Progenitor cell of endocrine pancreas (in vitro differentiated cells): ENCODE measurements at regions not wholly inside any gene's neighbourhood (a gene's known extent, or its start where the extent isn't known, plus 50 kb on each side); places are given as distances from the start of the nearest gene placed in this dataset.

Experiments used
- DNase-seq: peaks from one replicate; pipeline ENCODE4 v3.0.0; 2021; ENCODE audit warnings: low spot score; ENCODE audit not compliant: unreplicated experiment
- H3K27ac Mint-ChIP-seq: 2 replicates; pipeline ENCODE4 v1.8.0; 2021; ENCODE audit warnings: mild to moderate bottlenecking, moderate library complexity, mixed read lengths
- H3K27me3 Mint-ChIP-seq: 2 replicates; pipeline ENCODE4 v1.8.0; 2021; ENCODE audit warnings: mixed read lengths
- H3K36me3 Mint-ChIP-seq: 2 replicates; pipeline ENCODE4 v1.8.0; 2022; ENCODE audit warnings: mixed read lengths; ENCODE audit not compliant: insufficient read depth
- H3K4me1 Mint-ChIP-seq: 2 replicates; pipeline ENCODE4 v1.8.0; 2021; ENCODE audit warnings: low read depth, mixed read lengths
- H3K4me3 Mint-ChIP-seq: 2 replicates; pipeline ENCODE4 v1.8.0; 2021; ENCODE audit warnings: low read depth, mild to moderate bottlenecking, moderate library complexity, mixed read lengths
- H3K9me3 Mint-ChIP-seq: 2 replicates; pipeline ENCODE4 v1.8.0; 2021; ENCODE audit warnings: low read depth, mixed read lengths
- TF ChIP-seq, protein P1 (sequence below): fragments of 200-600 bp; sonication (generic); IDR thresholded peaks from one replicate; pipeline ENCODE4 v1.5.0; 2021; ENCODE audit warnings: antibody characterized with exemption, mild to moderate bottlenecking; ENCODE audit not compliant: unreplicated experiment

DNA sequence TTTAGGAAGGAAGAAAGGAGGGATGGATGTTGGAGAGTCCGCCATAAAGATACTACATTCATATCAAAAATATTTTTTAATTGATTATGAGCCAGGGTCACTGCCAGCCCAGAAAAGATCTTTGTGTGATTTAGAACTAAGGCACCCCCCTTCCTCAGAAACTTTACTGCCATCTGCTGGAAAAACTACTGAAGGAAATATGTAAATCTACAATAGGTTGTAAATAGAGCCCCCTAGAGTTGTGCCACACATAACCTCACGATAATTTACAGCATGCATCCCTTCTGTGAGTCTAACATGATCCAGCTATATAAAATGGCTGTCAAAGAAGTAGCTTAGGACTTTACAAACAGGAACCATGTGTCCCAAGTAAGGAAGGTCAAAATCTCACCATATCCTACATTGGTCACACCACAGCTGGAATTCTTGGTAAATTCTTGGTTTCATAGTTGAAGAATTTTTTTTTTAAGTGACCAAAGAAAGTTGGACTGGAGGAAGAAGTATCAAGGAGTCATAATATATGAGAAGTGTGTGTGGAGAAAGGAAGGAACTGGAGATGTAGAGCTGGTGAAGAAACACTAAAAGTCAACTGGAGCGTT, 152.5 kb downstream of the CYP26B1 start:
- TF ChIP-seq, protein P1, sequence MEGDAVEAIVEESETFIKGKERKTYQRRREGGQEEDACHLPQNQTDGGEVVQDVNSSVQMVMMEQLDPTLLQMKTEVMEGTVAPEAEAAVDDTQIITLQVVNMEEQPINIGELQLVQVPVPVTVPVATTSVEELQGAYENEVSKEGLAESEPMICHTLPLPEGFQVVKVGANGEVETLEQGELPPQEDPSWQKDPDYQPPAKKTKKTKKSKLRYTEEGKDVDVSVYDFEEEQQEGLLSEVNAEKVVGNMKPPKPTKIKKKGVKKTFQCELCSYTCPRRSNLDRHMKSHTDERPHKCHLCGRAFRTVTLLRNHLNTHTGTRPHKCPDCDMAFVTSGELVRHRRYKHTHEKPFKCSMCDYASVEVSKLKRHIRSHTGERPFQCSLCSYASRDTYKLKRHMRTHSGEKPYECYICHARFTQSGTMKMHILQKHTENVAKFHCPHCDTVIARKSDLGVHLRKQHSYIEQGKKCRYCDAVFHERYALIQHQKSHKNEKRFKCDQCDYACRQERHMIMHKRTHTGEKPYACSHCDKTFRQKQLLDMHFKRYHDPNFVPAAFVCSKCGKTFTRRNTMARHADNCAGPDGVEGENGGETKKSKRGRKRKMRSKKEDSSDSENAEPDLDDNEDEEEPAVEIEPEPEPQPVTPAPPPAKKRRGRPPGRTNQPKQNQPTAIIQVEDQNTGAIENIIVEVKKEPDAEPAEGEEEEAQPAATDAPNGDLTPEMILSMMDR: no peak

GRCh38 chr2:71992036-71992435, 155.6 kb downstream of the CYP26B1 start:
- no peak overlapping the region for H3K4me3 Mint-ChIP-seq
- no peaks in the 10 kb centered on the region for H3K4me1 Mint-ChIP-seq
- H3K9me3 Mint-ChIP-seq: no peaks in the 10 kb centered on the region
- no peaks in the 10 kb centered on the region for H3K36me3 Mint-ChIP-seq
- DNase-seq: no peak
- peaks cover 3% of the 10 kb centered on the region for H3K27me3 Mint-ChIP-seq
- TF ChIP-seq, protein P1: no peak
- no peak overlapping the region for H3K27ac Mint-ChIP-seq

More for the DNA sequence above, 152.5 kb downstream of the CYP26B1 start:
- Mint-ChIP-seq H3K27me3 (peaks cover 3% of the 10 kb centered on the region), H3K4me1 (no peaks in the 10 kb centered on the region), H3K36me3 (no peaks in the 10 kb centered on the region), H3K9me3 (no peaks in the 10 kb centered on the region), H3K27ac (no peak overlapping the region), H3K4me3 (no peak overlapping the region)
- DNase-seq: no peak

- H3K4me3 Mint-ChIP-seq: no peak overlapping the region
- H3K9me3 Mint-ChIP-seq: no peaks in the 10 kb centered on the region
- no peaks in the 10 kb centered on the region for H3K4me1 Mint-ChIP-seq
- no peaks in the 10 kb centered on the region for H3K36me3 Mint-ChIP-seq
- H3K27me3 Mint-ChIP-seq: peaks cover 3% of the 10 kb centered on the region
- TF ChIP-seq, protein P1: no peak
- DNase-seq: no peak
- H3K27ac Mint-ChIP-seq: no peak overlapping the region
Measured at GRCh38 chr2:71991397-71991796, 156.3 kb downstream of the CYP26B1 start.

DNA sequence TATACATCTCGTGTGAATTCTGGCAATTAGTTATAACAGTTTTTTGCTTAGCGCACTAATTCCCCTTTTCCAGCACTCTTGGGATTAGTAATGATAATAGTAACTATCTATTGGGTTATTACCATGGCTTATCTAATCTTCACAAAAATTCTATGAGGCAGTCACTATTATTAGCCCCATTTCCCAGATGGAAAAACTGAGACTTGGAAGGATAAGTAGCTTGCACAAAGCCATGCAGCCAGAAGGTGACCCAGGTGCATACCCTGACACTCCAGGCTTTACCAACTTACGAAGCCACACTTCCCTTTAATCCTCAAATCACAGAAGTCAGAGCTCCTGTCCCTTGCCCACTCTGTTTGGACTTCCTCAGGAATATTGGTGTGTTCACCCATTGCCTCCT, 156.8 kb downstream of the CYP26B1 start:
- Mint-ChIP-seq H3K4me1 (peaks cover under 1% of the 10 kb centered on the region), H3K4me3 (no peak overlapping the region), H3K27ac (no peak overlapping the region), H3K27me3 (peaks cover 3% of the 10 kb centered on the region), H3K9me3 (no peaks in the 10 kb centered on the region), H3K36me3 (no peaks in the 10 kb centered on the region)
- no peak for DNase-seq
- TF ChIP-seq, protein P1: no peak

DNA sequence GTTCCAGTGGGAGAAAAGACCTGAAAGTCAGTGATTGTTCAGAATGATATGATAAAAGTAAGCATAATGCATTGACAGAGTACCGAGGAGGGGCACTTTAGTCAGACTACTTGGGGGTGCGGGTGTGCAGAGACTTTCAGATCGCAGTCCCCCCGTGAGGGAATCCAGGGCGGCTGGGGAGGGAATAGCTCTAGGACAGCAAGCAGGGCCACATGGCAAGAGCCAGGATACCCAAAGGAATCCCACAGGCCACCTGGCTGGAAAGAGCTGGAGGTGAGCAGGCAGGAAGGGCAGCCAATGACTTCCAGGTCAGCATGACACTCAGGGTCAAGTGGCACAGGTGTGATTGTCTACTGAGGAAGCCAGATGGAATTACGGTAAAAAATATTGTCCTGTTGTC, 157.5 kb downstream of the CYP26B1 start:
- TF ChIP-seq, protein P1: no peak
- H3K27me3 Mint-ChIP-seq: peaks cover 3% of the 10 kb centered on the region
- H3K9me3 Mint-ChIP-seq: peaks cover 4% of the 10 kb centered on the region
- peaks cover 3% of the 10 kb centered on the region for H3K4me1 Mint-ChIP-seq
- H3K36me3 Mint-ChIP-seq: no peaks in the 10 kb centered on the region
- no peak overlapping the region for H3K4me3 Mint-ChIP-seq
- H3K27ac Mint-ChIP-seq: no peak overlapping the region
- no peak for DNase-seq
